Bronchial epithelial cell (primary cell): ENCODE measurements at regions not wholly inside any gene's neighbourhood (a gene's known extent, or its start where the extent isn't known, plus 50 kb on each side); places are given as distances from the start of the nearest gene placed in this dataset.

Experiments
- DNase-seq: peaks from one replicate; pipeline ENCODE4 v3.0.0-alpha.2; 2010; ENCODE audit warnings: low read depth
- FAIRE-seq: peaks from 2 replicates; lab custom pipeline; 2011; peaks lifted over from hg19 to GRCh38; lab: Jason Lieb, UNC
- H3K27me3 ChIP-seq: 2 replicates; pipeline ENCODE4 v1.5.1; 2011; ENCODE audit warnings: low read length; ENCODE audit not compliant: control insufficient read depth, insufficient read depth
- H3K36me3 ChIP-seq: 2 replicates; pipeline ENCODE4 v1.5.1; 2011; ENCODE audit warnings: low read length; ENCODE audit not compliant: control insufficient read depth, insufficient read depth
- H3K4me3 ChIP-seq: 2 replicates; pipeline ENCODE4 v1.5.1; 2011; ENCODE audit warnings: mild to moderate bottlenecking, low read depth, low read length, control low read depth
- TF ChIP-seq, protein P1 (sequence below): IDR thresholded peaks from 2 replicates; pipeline ENCODE4 v1.5.1; 2011; ENCODE audit warnings: mild to moderate bottlenecking, moderate library complexity, low read length, control low read depth, inconsistent platforms; ENCODE audit not compliant: insufficient read depth, severe bottlenecking

DNA sequence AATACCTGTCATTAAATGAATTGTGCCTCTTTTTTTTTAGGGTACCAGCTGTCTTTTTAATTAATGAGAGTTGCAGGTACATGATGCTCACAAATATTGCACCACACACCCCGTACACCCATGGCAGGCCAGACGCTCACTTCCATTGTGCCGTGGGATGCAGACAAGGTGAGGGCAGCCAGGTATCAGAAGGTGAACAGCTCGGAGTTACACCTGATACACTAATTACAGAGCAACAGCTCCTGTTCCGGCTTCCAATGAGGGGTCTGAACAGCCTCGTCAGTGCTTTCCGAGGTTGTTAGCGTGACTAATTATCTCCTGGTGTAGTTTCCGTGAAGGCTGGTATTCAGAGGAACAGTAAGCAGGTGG is 442.8 kb downstream of the ZNF516 start:
- H3K36me3 ChIP-seq = no peaks in the 10 kb centered on the region
- H3K27me3 ChIP-seq = no peaks in the 10 kb centered on the region
- DNase-seq = no peak
- no peak for FAIRE-seq
- no peak overlapping the region for H3K4me3 ChIP-seq
- TF ChIP-seq, protein P1, sequence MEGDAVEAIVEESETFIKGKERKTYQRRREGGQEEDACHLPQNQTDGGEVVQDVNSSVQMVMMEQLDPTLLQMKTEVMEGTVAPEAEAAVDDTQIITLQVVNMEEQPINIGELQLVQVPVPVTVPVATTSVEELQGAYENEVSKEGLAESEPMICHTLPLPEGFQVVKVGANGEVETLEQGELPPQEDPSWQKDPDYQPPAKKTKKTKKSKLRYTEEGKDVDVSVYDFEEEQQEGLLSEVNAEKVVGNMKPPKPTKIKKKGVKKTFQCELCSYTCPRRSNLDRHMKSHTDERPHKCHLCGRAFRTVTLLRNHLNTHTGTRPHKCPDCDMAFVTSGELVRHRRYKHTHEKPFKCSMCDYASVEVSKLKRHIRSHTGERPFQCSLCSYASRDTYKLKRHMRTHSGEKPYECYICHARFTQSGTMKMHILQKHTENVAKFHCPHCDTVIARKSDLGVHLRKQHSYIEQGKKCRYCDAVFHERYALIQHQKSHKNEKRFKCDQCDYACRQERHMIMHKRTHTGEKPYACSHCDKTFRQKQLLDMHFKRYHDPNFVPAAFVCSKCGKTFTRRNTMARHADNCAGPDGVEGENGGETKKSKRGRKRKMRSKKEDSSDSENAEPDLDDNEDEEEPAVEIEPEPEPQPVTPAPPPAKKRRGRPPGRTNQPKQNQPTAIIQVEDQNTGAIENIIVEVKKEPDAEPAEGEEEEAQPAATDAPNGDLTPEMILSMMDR = no peak

DNA sequence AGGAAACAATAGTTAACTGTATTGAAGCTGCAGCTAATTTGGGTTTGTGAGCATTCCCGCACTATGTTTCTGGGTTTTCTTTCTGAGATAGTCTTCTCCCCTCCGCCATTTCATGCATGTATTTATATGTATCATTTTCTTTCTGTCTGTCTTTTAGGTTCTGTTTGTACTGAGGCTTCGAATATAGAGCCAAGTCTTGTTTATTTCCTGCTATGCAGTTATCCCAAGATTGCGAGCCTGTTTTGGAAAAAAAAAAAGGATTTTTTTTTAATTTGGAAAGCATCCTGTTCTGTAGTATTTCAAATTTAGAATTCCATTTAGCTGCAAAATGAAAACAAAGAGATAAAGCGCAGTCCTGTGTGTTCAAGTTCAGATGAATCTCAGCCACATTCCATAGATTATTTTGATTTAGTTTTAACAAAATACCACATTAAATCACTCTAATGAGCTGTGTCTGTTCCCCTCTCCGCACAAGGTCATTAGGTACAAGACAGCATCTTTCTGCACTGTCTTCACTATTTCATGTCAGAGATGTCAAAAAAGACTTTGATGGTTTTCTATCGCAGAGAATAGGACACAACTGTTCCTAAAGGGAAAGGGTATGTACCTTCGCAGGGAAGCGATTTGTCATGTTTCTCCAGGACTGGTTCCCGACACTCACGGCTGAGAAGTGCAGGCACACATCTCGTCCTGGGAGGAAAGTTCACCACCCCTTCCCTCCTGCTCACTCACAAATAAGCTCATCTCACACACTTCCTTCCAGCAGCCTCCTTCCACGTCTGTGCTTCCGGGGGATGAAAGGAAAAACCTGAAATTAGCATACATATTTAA is 443.4 kb downstream of the ZNF516 start:
- no peaks in the 10 kb centered on the region for H3K36me3 ChIP-seq
- no peak for DNase-seq
- H3K4me3 ChIP-seq = no peak overlapping the region
- no peaks in the 10 kb centered on the region for H3K27me3 ChIP-seq
- FAIRE-seq = no peak
- TF ChIP-seq, protein P1 = no peak

DNA sequence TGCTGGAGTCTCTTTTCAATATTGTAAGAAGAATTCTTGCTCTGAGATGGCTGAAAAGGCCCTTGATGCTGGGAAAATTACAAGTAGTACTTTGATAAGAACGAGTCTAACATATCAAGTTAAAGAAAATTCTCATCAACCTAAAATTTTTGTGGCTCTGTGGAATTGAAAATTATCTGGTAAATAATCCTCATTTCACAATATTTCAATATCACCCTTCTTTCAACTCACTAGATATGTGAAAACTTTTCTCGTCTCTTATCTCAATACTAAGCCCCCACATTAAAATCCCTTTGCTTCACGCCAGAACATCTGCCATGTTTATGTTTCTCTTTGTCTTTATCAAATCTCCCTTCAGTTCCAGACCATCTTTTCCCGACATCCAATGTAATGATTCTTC is 448.8 kb downstream of the ZNF516 start:
- no peak for FAIRE-seq
- no peaks in the 10 kb centered on the region for H3K36me3 ChIP-seq

DNA sequence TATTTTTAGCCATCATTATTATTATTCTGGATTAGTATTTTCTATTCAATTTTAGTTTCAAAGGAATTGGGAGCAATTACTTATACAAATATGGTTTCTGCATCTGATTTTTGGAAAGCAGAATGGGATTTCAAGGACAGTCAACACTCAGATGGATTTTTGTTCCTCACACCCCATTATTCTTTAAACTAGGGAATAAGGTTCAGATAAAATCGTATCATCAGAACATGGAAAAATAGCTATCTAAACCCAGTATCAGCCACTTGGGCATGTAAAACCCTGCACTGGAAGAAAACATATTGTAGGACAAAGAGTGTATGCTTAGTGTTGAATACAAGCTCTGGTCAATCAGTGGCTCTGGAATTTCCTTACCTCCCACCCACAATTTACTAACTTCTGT is 452.5 kb downstream of the ZNF516 start:
- Histone ChIP-seq H3K27me3 (no peaks in the 10 kb centered on the region), H3K4me3 (no peak overlapping the region), H3K36me3 (no peaks in the 10 kb centered on the region)
- TF ChIP-seq, protein P1 = no peak
- DNase-seq = no peak
- FAIRE-seq = no peak

More for the DNA sequence above, 448.8 kb downstream of the ZNF516 start:
- no peaks in the 10 kb centered on the region for H3K27me3 ChIP-seq
- TF ChIP-seq, protein P1 = no peak
- DNase-seq = no peak
- H3K4me3 ChIP-seq = no peak overlapping the region

DNA sequence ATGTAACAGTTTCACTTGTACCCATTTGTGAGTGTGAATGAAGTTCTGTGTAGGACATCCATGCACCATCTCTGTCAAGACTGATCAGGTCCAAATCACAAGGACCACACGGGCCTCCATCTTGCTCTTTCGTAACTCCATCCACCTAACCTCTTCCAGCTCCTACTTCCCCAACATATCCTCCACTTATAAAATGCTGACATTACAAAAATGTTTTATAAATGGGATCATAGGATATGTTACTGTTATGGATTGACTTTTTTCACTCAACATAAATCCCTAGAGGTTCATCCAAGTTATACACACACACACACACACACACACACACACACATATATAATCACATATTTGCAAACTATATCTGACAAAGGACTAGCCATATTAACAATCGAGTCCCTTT is 476.8 kb downstream of the ZNF516 start:
- no peak overlapping the region for H3K4me3 ChIP-seq
- no peaks in the 10 kb centered on the region for H3K36me3 ChIP-seq
- TF ChIP-seq, protein P1 = no peak
- FAIRE-seq (no peak), DNase-seq (no peak)
- no peaks in the 10 kb centered on the region for H3K27me3 ChIP-seq

DNA sequence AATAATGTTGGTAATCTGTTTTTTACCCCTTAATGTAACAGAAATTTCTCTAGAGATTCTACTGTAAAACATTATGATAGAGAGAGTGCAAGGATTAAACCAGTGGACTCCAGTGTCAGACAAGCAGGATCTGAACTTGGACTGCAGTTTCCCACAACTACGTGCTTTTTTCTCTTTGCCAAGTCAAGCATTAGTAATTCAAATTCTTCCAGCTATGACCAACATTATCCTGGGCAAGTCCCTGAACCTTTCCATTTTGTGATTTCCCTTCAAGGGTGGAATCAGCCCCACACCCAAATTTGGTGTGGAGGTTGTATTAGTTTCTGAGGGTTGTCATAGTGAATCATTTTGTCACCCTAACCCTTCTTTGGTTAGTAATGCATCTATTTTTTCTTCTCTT is 482.0 kb downstream of the ZNF516 start:
- Histone ChIP-seq H3K4me3 (no peak overlapping the region), H3K36me3 (no peaks in the 10 kb centered on the region), H3K27me3 (no peaks in the 10 kb centered on the region)
- TF ChIP-seq, protein P1 = no peak
- FAIRE-seq = no peak
- no peak for DNase-seq
